HG03575 (cell line): ENCODE measurements at regions not wholly inside any gene's neighbourhood (a gene's known extent, or its start where the extent isn't known, plus 50 kb on each side); places are given as distances from the start of the nearest gene placed in this dataset.
"Not testable (repeated sequence)": the region's sequence is repeated elsewhere in the genome, so short reads cannot be mapped to it uniquely, and the experiment has no call there.

ENCODE experiments used
- ATAC-seq: cut with Tn5 transposase; IDR thresholded peaks from one replicate; pipeline ENCODE4 v1.9.1; 2021; ENCODE audit not compliant: unreplicated experiment, insufficient number of reproducible peaks, low FRiP score; ENCODE audit errors: extremely low read depth

GRCh38 chr15:31609258-31609681 is 282.6 kb downstream of the KLF13 start:
- no peak for ATAC-seq

DNA sequence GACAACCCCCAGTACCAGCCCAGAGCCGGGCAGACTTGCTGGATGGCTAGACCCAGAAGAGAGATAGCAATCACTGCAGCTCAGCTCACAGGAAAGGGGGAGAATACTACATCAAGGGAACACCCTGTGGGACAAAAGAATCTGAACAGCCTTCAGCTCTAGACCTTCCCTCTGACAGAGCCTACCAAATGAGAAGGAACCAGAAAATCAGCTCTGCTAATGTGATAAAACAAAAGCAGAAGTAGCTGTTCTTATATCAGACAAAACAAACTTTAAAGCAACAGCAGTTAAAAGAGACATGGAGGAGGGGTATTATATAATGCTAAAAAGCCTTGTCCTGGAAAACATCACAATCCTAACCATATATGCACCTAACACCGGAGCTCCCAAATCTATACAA is 283.3 kb downstream of the KLF13 start:
- ATAC-seq = no peak

GRCh38 chr15:31615643-31616415 is 289.2 kb downstream of the KLF13 start:
- ATAC-seq = no peak

DNA sequence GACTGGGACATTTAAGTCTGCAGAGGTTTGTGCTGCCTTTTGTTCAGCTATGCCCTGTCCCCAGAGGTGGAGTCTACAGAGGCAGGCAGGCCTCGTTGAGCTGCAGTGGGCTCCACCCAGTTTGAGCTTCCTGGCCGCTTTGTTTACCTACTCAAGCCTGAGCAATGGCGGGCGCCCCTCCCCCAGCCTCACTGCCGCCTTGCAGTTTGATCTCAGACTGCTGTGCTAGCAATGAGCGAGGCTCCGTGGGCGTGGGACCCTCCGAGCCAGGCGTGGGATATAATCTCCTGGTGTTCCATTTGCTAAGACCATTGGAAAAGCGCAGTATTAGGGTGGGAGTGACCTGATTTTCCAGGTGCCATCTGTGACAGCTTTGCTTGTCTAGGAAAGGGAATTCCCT is 296.7 kb downstream of the KLF13 start:
- not testable (repeated sequence) for ATAC-seq

GRCh38 chr15:31624115-31624514 is 297.5 kb downstream of the KLF13 start:
- ATAC-seq = not testable (repeated sequence)

DNA sequence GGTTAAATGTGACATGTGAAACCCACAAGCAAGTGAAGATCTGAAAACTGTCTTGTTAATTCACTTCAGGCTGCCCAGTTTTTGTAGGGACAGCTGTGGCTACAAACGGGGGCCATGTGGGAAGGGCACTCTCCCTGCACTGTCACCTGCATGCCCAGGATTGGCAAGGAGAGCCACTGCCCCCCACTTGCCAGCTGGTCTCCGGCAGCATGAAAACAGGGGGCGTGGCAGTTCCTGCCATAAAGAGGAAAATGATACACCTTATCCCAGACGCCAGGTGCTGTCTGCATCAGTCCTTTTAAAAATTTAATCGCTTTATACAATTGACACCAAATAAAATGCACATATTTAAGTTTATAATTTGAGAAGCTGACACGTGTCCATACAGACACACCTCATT is 309.1 kb downstream of the KLF13 start:
- not testable (repeated sequence) for ATAC-seq

GRCh38 chr15:31636911-31637310 is 310.3 kb downstream of the KLF13 start:
- ATAC-seq = not testable (repeated sequence)

GRCh38 chr15:31643955-31644354 is 317.3 kb downstream of the KLF13 start:
- ATAC-seq = not testable (repeated sequence)

DNA sequence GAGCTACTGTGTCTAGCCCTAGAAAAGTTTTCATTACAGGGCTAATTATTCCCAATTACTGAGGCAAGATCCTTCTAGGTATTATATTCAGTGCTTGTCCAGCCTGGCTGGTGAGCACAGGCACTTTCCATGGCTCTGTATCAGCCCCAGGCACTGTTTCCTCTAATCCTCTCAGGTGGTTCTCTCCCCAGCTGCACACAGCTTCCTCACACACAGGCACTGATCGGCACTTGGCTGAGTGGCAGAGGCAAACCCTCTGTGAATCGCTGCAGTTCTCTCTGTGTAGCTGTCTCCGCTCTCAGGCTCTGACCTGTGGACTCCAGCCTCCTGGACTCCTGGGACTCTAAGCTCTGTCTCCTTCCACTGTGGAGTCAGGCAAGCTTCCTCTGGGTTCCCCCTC is 318.1 kb downstream of the KLF13 start:
- not testable (repeated sequence) for ATAC-seq

DNA sequence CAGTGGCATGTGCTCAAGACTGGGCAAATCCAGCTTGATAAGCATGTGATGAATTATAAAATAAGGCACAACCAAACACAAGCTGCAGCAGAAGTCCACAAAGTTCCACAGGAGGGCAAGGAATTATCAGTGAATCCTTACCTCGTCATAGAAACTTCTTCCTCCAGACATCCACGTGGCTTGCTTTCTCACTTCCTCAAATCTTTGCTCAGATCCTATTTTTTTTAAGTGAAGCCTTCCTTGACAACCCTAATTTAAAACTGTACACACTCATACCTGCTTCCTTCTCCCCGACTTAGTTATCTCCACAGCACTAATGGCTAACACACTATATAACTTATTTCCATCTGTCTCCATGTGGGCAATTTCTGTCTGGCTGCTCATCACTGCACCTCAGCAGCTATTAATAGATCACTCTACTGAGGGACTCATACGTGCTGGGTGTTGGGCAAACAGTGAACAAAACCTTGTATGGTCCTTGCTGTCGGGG is 320.7 kb downstream of the KLF13 start:
- not testable (repeated sequence) for ATAC-seq

GRCh38 chr15:31649634-31650033 is 323.0 kb downstream of the KLF13 start:
- not testable (repeated sequence) for ATAC-seq

DNA sequence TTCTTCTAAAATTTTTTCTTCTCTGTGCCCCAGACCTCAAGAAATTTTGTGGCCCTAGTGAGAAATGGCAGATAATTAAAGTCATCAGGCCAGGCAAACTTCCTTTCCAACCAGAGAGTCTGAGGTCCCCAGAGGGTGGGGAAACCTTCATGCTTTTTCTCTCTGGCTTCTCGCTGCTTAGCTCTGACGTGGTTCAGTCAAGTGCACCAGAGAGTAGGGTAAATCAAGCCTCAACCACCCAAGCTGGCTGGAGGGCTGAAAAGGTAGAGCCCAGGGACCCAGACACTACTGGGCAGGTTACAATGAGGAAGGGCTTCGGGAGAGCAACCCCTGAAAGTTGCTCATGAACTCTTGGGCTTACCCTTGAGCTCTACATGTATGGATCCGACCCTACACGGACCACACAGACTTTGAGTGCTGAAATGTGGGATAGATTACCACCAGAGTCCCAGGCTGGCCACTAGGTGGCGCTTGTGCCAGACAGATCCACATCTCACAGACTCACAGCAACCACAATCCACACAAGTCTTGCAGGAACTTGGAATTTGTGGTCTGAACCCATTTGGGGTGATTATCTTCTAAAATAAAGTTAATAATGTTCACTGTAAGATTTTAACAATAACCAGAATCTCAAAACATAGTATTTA is 323.5 kb downstream of the KLF13 start:
- not testable (repeated sequence) for ATAC-seq

- not testable (repeated sequence) for ATAC-seq
Measured at GRCh38 chr15:31656915-31657314, 330.3 kb downstream of the KLF13 start.

- ATAC-seq = no peak
Measured at GRCh38 chr15:31660816-31661215, 334.2 kb downstream of the KLF13 start.

DNA sequence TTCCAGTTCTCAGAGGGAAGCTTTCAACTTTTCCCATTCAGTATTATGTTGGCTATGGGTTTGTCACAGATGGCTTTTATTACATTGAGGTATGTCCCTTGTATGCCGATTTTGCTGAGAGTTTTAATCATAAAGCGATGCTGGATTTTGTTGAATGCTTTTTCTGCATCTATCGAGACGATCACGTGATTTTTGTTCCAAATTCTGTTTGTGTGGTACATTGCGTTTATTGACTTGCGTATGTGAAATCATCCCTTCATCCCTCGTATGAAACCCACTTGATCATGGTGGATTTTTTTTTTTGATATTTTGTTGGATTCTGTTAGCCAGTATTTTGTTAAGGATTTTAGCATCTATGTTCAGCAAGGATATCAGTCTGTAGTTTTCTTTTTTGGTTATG is 339.1 kb downstream of the KLF13 start:
- ATAC-seq = not testable (repeated sequence)

GRCh38 chr15:31669158-31669908 is 342.7 kb downstream of the KLF13 start:
- not testable (repeated sequence) for ATAC-seq

DNA sequence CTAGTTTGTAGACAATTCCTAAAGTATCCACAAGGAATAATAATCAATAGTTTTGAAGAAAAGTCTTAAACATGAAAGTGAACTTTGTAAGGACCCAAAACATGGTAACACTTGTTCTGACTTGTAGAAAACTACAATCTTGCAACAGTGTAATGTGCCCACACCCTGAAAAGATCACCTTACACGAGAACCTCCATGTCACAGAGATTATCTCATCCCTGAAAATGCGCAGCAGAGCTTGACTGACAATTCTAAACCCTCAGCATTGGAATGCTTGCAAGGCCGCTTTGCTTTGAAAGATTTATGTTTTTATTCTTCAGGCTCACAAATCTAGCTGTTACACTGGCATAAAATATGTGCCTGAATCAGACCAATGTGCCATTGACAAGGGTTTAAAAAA is 346.6 kb downstream of the KLF13 start:
- not testable (repeated sequence) for ATAC-seq

DNA sequence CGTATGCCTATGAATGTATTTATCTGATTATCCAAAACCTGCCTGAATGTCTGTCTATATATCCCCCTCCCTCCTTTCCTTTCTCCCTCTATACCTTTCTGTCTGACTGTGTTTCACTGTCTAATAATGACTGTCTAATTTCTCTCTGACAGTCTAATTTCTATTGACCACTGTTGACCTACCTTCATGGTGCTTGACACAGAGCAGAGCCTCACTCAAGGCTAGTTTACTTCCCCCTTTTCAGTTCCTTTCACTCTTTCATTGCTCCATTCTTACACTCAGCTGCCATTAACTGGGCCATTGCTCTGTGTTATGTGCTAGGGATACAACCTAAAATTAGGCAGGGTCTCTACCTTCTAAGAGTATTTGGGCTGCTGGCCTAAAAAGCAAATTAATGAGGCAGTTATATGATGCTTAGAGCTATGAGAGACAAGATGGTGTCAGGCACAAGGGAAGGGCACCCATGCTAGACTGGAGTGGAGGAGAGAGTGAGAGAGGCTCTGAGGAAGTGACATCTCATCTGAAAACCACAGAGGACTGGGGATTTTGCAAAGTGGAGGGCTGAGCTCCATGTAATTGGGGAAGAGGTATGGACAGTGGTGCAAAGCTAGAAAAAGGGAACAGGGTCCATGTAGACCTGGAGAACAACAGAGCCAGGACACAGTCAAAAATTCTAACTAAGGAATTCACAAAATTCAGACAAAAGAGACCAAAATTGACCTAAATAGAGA is 348.6 kb upstream of the CHRNA7 start:
- ATAC-seq = not testable (repeated sequence)

- not testable (repeated sequence) for ATAC-seq
Measured at GRCh38 chr15:31687088-31687487, 343.2 kb upstream of the CHRNA7 start.
